IMR-90 (cell line): ENCODE measurements at regions not wholly inside any gene's neighbourhood (a gene's known extent, or its start where the extent isn't known, plus 50 kb on each side); places are given as distances from the start of the nearest gene placed in this dataset.

Experiments
- ATAC-seq: fragments of 200-7000 bp; cut with Tn5 transposase; 2 replicates; pipeline ENCODE4 v1.9.1; 2020; ENCODE audit warnings: low read depth, mild to moderate bottlenecking, moderate library complexity
- BruUV-seq: library from RNA; stranded (reverse); fragments of 400-500 nt; replicated peaks from 2 replicates; lab custom pipeline; 2021; lab: Mats Ljungman, UMichigan
- CTCF ChIA-PET: fragments of 300-600 bp; formaldehyde crosslinking; extraction: SDS; loops from one replicate; lab custom pipeline; 2021; ENCODE audit warnings: antibody characterized with exemption; lab: Yijun Ruan, JAX
- POLR2A ChIA-PET: fragments of 300-600 bp; sonication (Branson Sonifier 250); formaldehyde crosslinking; loops from one replicate; lab custom pipeline; 2022; ENCODE audit warnings: antibody characterized with exemption; ENCODE audit not compliant: unreplicated experiment; lab: Charles Lee
- DNase-seq: peaks from one replicate; pipeline ENCODE4 v3.0.0; 2013
- H2AFZ ChIP-seq: replicated peaks from 2 replicates; pipeline ENCODE3; 2013; ENCODE audit warnings: low read length, mild to moderate bottlenecking; ENCODE audit not compliant: poor library complexity
- H2AK5ac ChIP-seq: 2 replicates; pipeline ENCODE4 v1.6.1; 2013; ENCODE audit warnings: low read depth, low read length, inconsistent platforms
- H2AK9ac ChIP-seq: replicated peaks from 2 replicates; pipeline ENCODE3; 2013; ENCODE audit warnings: mild to moderate bottlenecking, low read depth, low read length, moderate library complexity; ENCODE audit not compliant: poor library complexity
- H2BK120ac ChIP-seq: 2 replicates; pipeline ENCODE4 v1.6.1; 2013; ENCODE audit warnings: low read depth, low read length, inconsistent platforms
- H2BK15ac ChIP-seq: 3 replicates; pipeline ENCODE4 v1.6.1; 2013; ENCODE audit warnings: low read depth, low read length, inconsistent platforms
- H2BK20ac ChIP-seq: 2 replicates; pipeline ENCODE4 v1.6.1; 2013; ENCODE audit warnings: low read depth, mild to moderate bottlenecking, inconsistent platforms, low read length, moderate library complexity
- H2BK5ac ChIP-seq: 2 replicates; pipeline ENCODE4 v1.6.1; 2013; ENCODE audit warnings: mild to moderate bottlenecking, low read depth, low read length, inconsistent platforms; ENCODE audit not compliant: poor library complexity, severe bottlenecking
- H3K14ac ChIP-seq: replicated peaks from 2 replicates; pipeline ENCODE4 v1.6.1; 2013; ENCODE audit warnings: low read depth, low read length, inconsistent platforms
- H3K18ac ChIP-seq: 2 replicates; pipeline ENCODE4 v1.6.1; 2013; ENCODE audit warnings: low read depth, low read length, control low read depth
- H3K23ac ChIP-seq: 2 replicates; pipeline ENCODE4 v1.6.1; 2013; ENCODE audit warnings: low read depth, low read length, inconsistent platforms
- H3K27ac ChIP-seq: 2 replicates; pipeline ENCODE4 v1.5.1; 2013; ENCODE audit warnings: mild to moderate bottlenecking, control low read depth, low read length; ENCODE audit not compliant: insufficient read depth
- H3K27me3 ChIP-seq: 2 replicates; pipeline ENCODE4 v1.6.1; 2013; ENCODE audit warnings: low read length; ENCODE audit not compliant: control insufficient read depth, insufficient read depth
- H3K36me3 ChIP-seq: 2 replicates; pipeline ENCODE4 v1.6.1; 2013; ENCODE audit warnings: low read length, mixed read lengths; ENCODE audit not compliant: control insufficient read depth, insufficient read depth
- H3K4ac ChIP-seq: 2 replicates; pipeline ENCODE4 v1.6.1; 2013; ENCODE audit warnings: low read depth, low read length, inconsistent platforms
- H3K4me1 ChIP-seq: 2 replicates; pipeline ENCODE4 v1.6.1; 2013; ENCODE audit warnings: low read length, mixed read lengths; ENCODE audit not compliant: control insufficient read depth, insufficient read depth
- H3K4me2 ChIP-seq: 2 replicates; pipeline ENCODE4 v1.6.1; 2013; ENCODE audit warnings: low read depth, mild to moderate bottlenecking, control low read depth, low read length, moderate library complexity
- H3K4me3 ChIP-seq: 2 replicates; pipeline ENCODE4 v1.5.1; 2013; ENCODE audit warnings: low read depth, mild to moderate bottlenecking, control low read depth, low read length, moderate library complexity; ENCODE audit not compliant: insufficient read depth
- H3K56ac ChIP-seq: 2 replicates; pipeline ENCODE4 v1.6.1; 2013; ENCODE audit warnings: low read length, inconsistent platforms; ENCODE audit not compliant: insufficient read depth; ENCODE audit errors: extremely low read depth
- H3K79me1 ChIP-seq, 2 experiments: 2 replicates each; pipeline ENCODE4 v1.6.1; 2013; ENCODE audit warnings: low read length in 2 of 2, inconsistent platforms in 1 of 2, low read depth in 1 of 2
- H3K9ac ChIP-seq: 2 replicates; pipeline ENCODE4 v1.6.1; 2013; ENCODE audit warnings: low read depth, low read length, control low read depth
- H3K9me1 ChIP-seq: 2 replicates; pipeline ENCODE4 v1.6.1; 2013; ENCODE audit warnings: low read length, inconsistent platforms; ENCODE audit not compliant: insufficient read depth
- H3K9me3 ChIP-seq: 2 replicates; pipeline ENCODE4 v1.6.1; 2013; ENCODE audit warnings: low read length; ENCODE audit not compliant: control insufficient read depth, insufficient read depth
- H4K20me1 ChIP-seq: 2 replicates; pipeline ENCODE4 v1.6.1; 2013; ENCODE audit warnings: low read length, inconsistent platforms; ENCODE audit not compliant: insufficient read depth
- H4K5ac ChIP-seq: 2 replicates; pipeline ENCODE4 v1.6.1; 2013; ENCODE audit warnings: mild to moderate bottlenecking, low read depth, low read length, control low read depth
- H4K8ac ChIP-seq, 2 experiments: 2 replicates each; pipeline ENCODE4 v1.6.1; 2013; ENCODE audit warnings: low read depth in 2 of 2, low read length in 2 of 2, control low read depth in 1 of 2, inconsistent platforms in 1 of 2
- H4K91ac ChIP-seq: 2 replicates; pipeline ENCODE4 v1.6.1; 2013; ENCODE audit warnings: low read depth, low read length, inconsistent platforms; ENCODE audit not compliant: insufficient read depth
- CEBPB ChIP-seq: IDR thresholded peaks from 2 replicates; pipeline ENCODE4 v1.6.1; 2012; ENCODE audit warnings: low read depth, low read length, improper control_type of control experiment
- FOS ChIP-seq: fragments of 150-350 bp; IDR thresholded peaks from 2 replicates; pipeline ENCODE4 v1.6.1; 2016; ENCODE audit warnings: low read depth, low read length
- MAFK ChIP-seq: IDR thresholded peaks from 2 replicates; pipeline ENCODE4 v1.6.1; 2012; ENCODE audit warnings: low read depth, low read length, improper control_type of control experiment
- MAZ ChIP-seq: IDR thresholded peaks from 2 replicates; pipeline ENCODE4 v1.6.1; 2012; ENCODE audit warnings: low read depth, mild to moderate bottlenecking, low read length, improper control_type of control experiment, moderate library complexity, borderline replicate concordance
- MXI1 ChIP-seq: IDR thresholded peaks from 2 replicates; pipeline ENCODE4 v1.6.1; 2012; ENCODE audit warnings: low read depth, mild to moderate bottlenecking, low read length, moderate library complexity, borderline replicate concordance
- NFE2L2 ChIP-seq: fragments of 150-350 bp; IDR thresholded peaks from 2 replicates; pipeline ENCODE4 v1.6.1; 2016; ENCODE audit warnings: low read depth, mild to moderate bottlenecking, low read length
- WGBS, 2 experiments: methylation state at CpG; one replicate each; pipeline versions ENCODE4 v1.1.5 to v1.1.7; 2013; ENCODE audit warnings: missing lambda C conversion rate in 2 of 2; ENCODE audit not compliant: insufficient read length in 1 of 2; ENCODE audit errors: extremely low coverage in 2 of 2; 5-methylcytosine and 5-hydroxymethylcytosine counted together
- dilution Hi-C: fragments of 300-500 bp; cut with HindIII; formaldehyde crosslinking; loops from one replicate; pipeline ENCODE4 v1.14.3; 2018; ENCODE audit warnings: low sequenced_read_pairs; ENCODE audit not compliant: unreplicated experiment
- in situ Hi-C: fragments of 300-500 bp; cut with MboI; formaldehyde crosslinking; loops from 3 replicates; pipeline ENCODE4 v1.14.3; 2019; ENCODE audit warnings: low sequenced_read_pairs, inconsistent platforms, mixed read lengths
- intact Hi-C: fragments of 100-400 bp; cut with micrococcal nuclease; formaldehyde crosslinking; loops from 2 replicates; pipeline ENCODE4 v1.10.0; 2022
- TF ChIP-seq, protein P1 (sequence below): fragments of 150-350 bp; IDR thresholded peaks from 2 replicates; pipeline ENCODE4 v1.6.1; 2017; ENCODE audit warnings: mild to moderate bottlenecking, antibody characterized with exemption, low read length, low read depth

DNA sequence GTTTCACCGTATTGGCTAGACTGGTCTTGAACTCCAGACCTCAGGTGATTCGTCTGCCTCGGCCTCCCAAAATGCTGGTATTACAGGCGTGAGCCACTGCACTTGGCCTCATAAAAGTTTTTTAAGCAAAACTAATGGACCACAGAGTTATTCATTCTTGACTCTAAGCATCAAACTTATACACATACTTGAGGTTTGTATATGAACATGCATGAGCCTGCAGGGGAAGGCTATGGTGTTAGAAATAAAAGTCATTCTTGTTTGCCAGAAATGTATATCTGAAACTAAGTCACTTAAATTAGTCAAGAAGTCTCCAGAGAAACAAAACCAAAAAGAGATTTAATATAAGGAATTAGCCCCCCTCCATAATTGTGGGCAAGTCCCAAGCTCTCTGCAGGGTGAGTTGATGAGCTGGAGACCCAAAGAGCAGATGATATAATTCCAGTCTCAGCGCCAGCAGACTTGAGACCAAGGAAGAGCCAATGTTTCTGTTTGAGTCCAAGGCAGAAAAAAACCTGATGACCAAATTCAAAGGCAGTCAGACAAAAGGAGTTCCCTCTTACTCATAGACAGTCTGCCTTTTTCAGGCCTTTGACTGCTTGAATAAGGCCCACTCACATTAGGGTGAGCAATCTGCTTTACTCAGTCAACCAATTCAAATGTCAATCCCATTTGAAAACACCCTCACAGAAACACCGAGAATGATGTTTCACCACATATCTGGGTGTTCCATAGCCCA lies 69.0 kb upstream of the DSG1 start:
- POLR2A ChIA-PET, result no interaction called here
- TF ChIP-seq MAZ, result no peak
- TF ChIP-seq, protein P1, sequence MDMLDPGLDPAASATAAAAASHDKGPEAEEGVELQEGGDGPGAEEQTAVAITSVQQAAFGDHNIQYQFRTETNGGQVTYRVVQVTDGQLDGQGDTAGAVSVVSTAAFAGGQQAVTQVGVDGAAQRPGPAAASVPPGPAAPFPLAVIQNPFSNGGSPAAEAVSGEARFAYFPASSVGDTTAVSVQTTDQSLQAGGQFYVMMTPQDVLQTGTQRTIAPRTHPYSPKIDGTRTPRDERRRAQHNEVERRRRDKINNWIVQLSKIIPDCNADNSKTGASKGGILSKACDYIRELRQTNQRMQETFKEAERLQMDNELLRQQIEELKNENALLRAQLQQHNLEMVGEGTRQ, result no peak
- TF ChIP-seq FOS, result no peak
- no peak for TF ChIP-seq MXI1
- no peak for TF ChIP-seq NFE2L2
- TF ChIP-seq CEBPB, result no peak
- TF ChIP-seq MAFK, result no peak
- Histone ChIP-seq H3K18ac (no peak overlapping the region), H3K4me2 (no peak overlapping the region), H2BK5ac (no peak overlapping the region), H2BK15ac (no peak overlapping the region), H3K56ac (no peak overlapping the region), H3K36me3 (no peaks in the 10 kb centered on the region), H3K9me1 (no peaks in the 10 kb centered on the region), H3K9me3 (no peaks in the 10 kb centered on the region), H2AK5ac (no peak overlapping the region), H4K8ac (no peak overlapping the region), H2AK9ac (no peak overlapping the region), H2BK20ac (no peak overlapping the region), H3K14ac (no peak overlapping the region), H2BK120ac (no peak overlapping the region), H3K4me1 (no peaks in the 10 kb centered on the region), H3K27ac (no peak overlapping the region), H3K4ac (no peak overlapping the region), H4K91ac (no peak overlapping the region), H3K27me3 (no peaks in the 10 kb centered on the region), H3K23ac (no peak overlapping the region), H3K4me3 (no peak overlapping the region), H4K5ac (no peak overlapping the region), H3K9ac (no peak overlapping the region), H2AFZ (no peak overlapping the region), H4K20me1 (no peaks in the 10 kb centered on the region), H3K79me1 (no peaks in the 10 kb centered on the region)
- CTCF ChIA-PET, result interaction anchor here (0.6 kb wide), 1 partner anchor 12 kb away, joined by 3 read pairs; no protein-coding TSS in a partner anchor
- DNase-seq (peak; percentile 18), ATAC-seq (no peak)
- in situ Hi-C loops (no loop called here), dilution Hi-C loops (no loop called here), intact Hi-C loops (no loop called here)
- BruUV-seq, result no TSS peak
- WGBS, 2 experiments, result no CpG with 5 or more reads among the region's 6 CpGs
